ENCODE measurements at regions not wholly inside any gene's neighbourhood (a gene's known extent, or its start where the extent isn't known, plus 50 kb on each side); places are given as distances from the start of the nearest gene placed in this dataset.

- TF ChIP-seq CTCF (IDR thresholded peaks at IDR 0.05; ENCODE audit: insufficient read depth, low read depth, low read length): no peak
- TF ChIP-seq EZH2 (IDR thresholded peaks at IDR 0.05; ENCODE audit: insufficient read depth, low read length): no peak
These were observed 94.6 kb upstream of the SCG2 start for GRCh38 chr2:223696719-223697118.

Measured in astrocyte (in vitro differentiated cells and primary cell).